ENCODE measurements at regions not wholly inside any gene's neighbourhood (a gene's known extent, or its start where the extent isn't known, plus 50 kb on each side); places are given as distances from the start of the nearest gene placed in this dataset.

- Histone ChIP-seq H3K4me3 (ENCODE audit: low read depth, low read length, poor library complexity, severe bottlenecking) (no peak overlapping the region), H3K4me1 (ENCODE audit: insufficient read depth, low read length, poor library complexity, severe bottlenecking) (no peaks in the 10 kb centered on the region), H3K36me3 (ENCODE audit: insufficient read depth, low read length, poor library complexity, severe bottlenecking) (no peaks in the 10 kb centered on the region), H3K27ac (ENCODE audit: low read depth, low read length, poor library complexity, severe bottlenecking) (no peak overlapping the region), H3K27me3 (replicated peaks; ENCODE audit: insufficient read depth, low read depth, low read length, poor library complexity) (no peaks in the 10 kb centered on the region), H3K9me3 (ENCODE audit: low read depth, low read length, poor library complexity, severe bottlenecking) (no peaks in the 10 kb centered on the region)
- ChIA-PET POLR2A (ENCODE audit: low non-redundant PET) (interaction anchor here (0.7 kb wide), 1 partner anchor 91 kb away, joined by 3 read pairs; no protein-coding TSS in a partner anchor), CTCF (no interaction called here)
- intact Hi-C loops (cut with micrococcal nuclease; ENCODE audit: unreplicated experiment) = no loop called here
- no peak for TF ChIP-seq CTCF (conservative IDR thresholded peaks at IDR 0.05; ENCODE audit: low read depth, low read length)
- no peak for TF ChIP-seq EZH2 (IDR thresholded peaks at IDR 0.05; ENCODE audit: borderline replicate concordance, low read depth, low read length, poor library complexity, severe bottlenecking)
- BruUV-seq (replicated peaks) = no TSS peak
- no peak for DNase-seq (ENCODE audit: low spot score)
Observed at GRCh38 chr9:89991204-89991790, 386.5 kb downstream of the GADD45G start.

- Histone ChIP-seq H3K27me3 (replicated peaks; ENCODE audit: insufficient read depth, low read depth, low read length, poor library complexity) (no peaks in the 10 kb centered on the region), H3K4me1 (ENCODE audit: insufficient read depth, low read length, poor library complexity, severe bottlenecking) (no peaks in the 10 kb centered on the region), H3K36me3 (ENCODE audit: insufficient read depth, low read length, poor library complexity, severe bottlenecking) (no peaks in the 10 kb centered on the region), H3K9me3 (ENCODE audit: low read depth, low read length, poor library complexity, severe bottlenecking) (no peaks in the 10 kb centered on the region), H3K27ac (ENCODE audit: low read depth, low read length, poor library complexity, severe bottlenecking) (no peak overlapping the region), H3K4me3 (ENCODE audit: low read depth, low read length, poor library complexity, severe bottlenecking) (no peak overlapping the region)
- intact Hi-C loops (cut with micrococcal nuclease; ENCODE audit: unreplicated experiment) = no loop called here
- no TSS peak for BruUV-seq (replicated peaks)
- TF ChIP-seq EZH2 (IDR thresholded peaks at IDR 0.05; ENCODE audit: borderline replicate concordance, low read depth, low read length, poor library complexity, severe bottlenecking) = no peak
- no peak for TF ChIP-seq CTCF (conservative IDR thresholded peaks at IDR 0.05; ENCODE audit: low read depth, low read length)
- no peak for DNase-seq (ENCODE audit: low spot score)
- CTCF ChIA-PET = no interaction called here
- POLR2A ChIA-PET (ENCODE audit: low non-redundant PET) = no interaction called here
Observed at GRCh38 chr9:89992326-89993198, 387.8 kb downstream of the GADD45G start.

GRCh38 chr9:89993678-89994630 lies 389.1 kb downstream of the GADD45G start:
- no peak for DNase-seq (ENCODE audit: low spot score)
- ChIA-PET POLR2A (ENCODE audit: low non-redundant PET) (no interaction called here), CTCF (no interaction called here)
- Histone ChIP-seq H3K27me3 (replicated peaks; ENCODE audit: insufficient read depth, low read depth, low read length, poor library complexity) (no peaks in the 10 kb centered on the region), H3K9me3 (ENCODE audit: low read depth, low read length, poor library complexity, severe bottlenecking) (no peaks in the 10 kb centered on the region), H3K36me3 (ENCODE audit: insufficient read depth, low read length, poor library complexity, severe bottlenecking) (no peaks in the 10 kb centered on the region), H3K27ac (ENCODE audit: low read depth, low read length, poor library complexity, severe bottlenecking) (no peak overlapping the region), H3K4me3 (ENCODE audit: low read depth, low read length, poor library complexity, severe bottlenecking) (no peak overlapping the region), H3K4me1 (ENCODE audit: insufficient read depth, low read length, poor library complexity, severe bottlenecking) (no peaks in the 10 kb centered on the region)
- no TSS peak for BruUV-seq (replicated peaks)
- TF ChIP-seq CTCF (conservative IDR thresholded peaks at IDR 0.05; ENCODE audit: low read depth, low read length) (no peak), EZH2 (IDR thresholded peaks at IDR 0.05; ENCODE audit: borderline replicate concordance, low read depth, low read length, poor library complexity, severe bottlenecking) (no peak)
- intact Hi-C loops (cut with micrococcal nuclease; ENCODE audit: unreplicated experiment) = no loop called here
